Muscle of leg (tissue), 3 donors: ENCODE measurements at regions not wholly inside any gene's neighbourhood (a gene's known extent, or its start where the extent isn't known, plus 50 kb on each side); places are given as distances from the start of the nearest gene placed in this dataset.
A peak's percentile ranks its signal among the peaks of the same experiment; 100 is the strongest.

Experiments
- DNase-seq: peaks from one replicate; pipeline ENCODE4 v3.0.0; 2013
- H3K27ac ChIP-seq: one replicate; pipeline ENCODE4 v1.5.1; 2013; ENCODE audit warnings: mild to moderate bottlenecking, low read length, control low read depth
- H3K27me3 ChIP-seq: one replicate; pipeline ENCODE4 v1.6.1; 2013; ENCODE audit warnings: low read length; ENCODE audit not compliant: control insufficient read depth, insufficient read depth
- H3K36me3 ChIP-seq: one replicate; pipeline ENCODE4 v1.6.1; 2013; ENCODE audit warnings: low read length; ENCODE audit not compliant: control insufficient read depth, insufficient read depth
- H3K4me1 ChIP-seq: one replicate; pipeline ENCODE4 v1.6.1; 2013; ENCODE audit warnings: low read length; ENCODE audit not compliant: control insufficient read depth, insufficient read depth
- H3K4me3 ChIP-seq: one replicate; pipeline ENCODE4 v1.5.1; 2013; ENCODE audit warnings: low read length, control low read depth
- H3K9me3 ChIP-seq: replicated peaks from 2 replicates; pipeline ENCODE4 v1.6.1; 2013; ENCODE audit warnings: low read depth, low read length; ENCODE audit not compliant: control insufficient read depth
- WGBS: methylation state at CpG from one replicate; pipeline ENCODE4 v1.1.5; 2013; ENCODE audit warnings: missing lambda C conversion rate; ENCODE audit not compliant: insufficient coverage; 5-methylcytosine and 5-hydroxymethylcytosine counted together

GRCh38 chr9:130768891-130769403 lies 66.1 kb upstream of the ABL1 start:
- Histone ChIP-seq H3K4me3 (no peak overlapping the region), H3K9me3 (no peaks in the 10 kb centered on the region), H3K27ac (no peak overlapping the region), H3K4me1 (peaks cover 16% of the 10 kb centered on the region), H3K36me3 (no peaks in the 10 kb centered on the region), H3K27me3 (no peaks in the 10 kb centered on the region)
- DNase-seq, result no peak
- WGBS, result no CpG with 5 or more reads among the region's 6 CpGs

GRCh38 chr9:130770093-130770492 lies 65.0 kb upstream of the ABL1 start:
- DNase-seq, result no peak
- Histone ChIP-seq H3K4me3 (no peak overlapping the region), H3K27ac (no peak overlapping the region), H3K4me1 (peaks cover 16% of the 10 kb centered on the region), H3K27me3 (no peaks in the 10 kb centered on the region), H3K9me3 (peaks cover 2% of the 10 kb centered on the region), H3K36me3 (no peaks in the 10 kb centered on the region)
- WGBS, result no CpG with 5 or more reads among the region's 3 CpGs

GRCh38 chr9:130770679-130771442 lies 64.2 kb upstream of the ABL1 start:
- WGBS, result no CpG with 5 or more reads among the region's 2 CpGs
- peaks cover 2% of the 10 kb centered on the region for H3K9me3 ChIP-seq
- H3K4me1 ChIP-seq, result peaks cover 14% of the 10 kb centered on the region
- no peaks in the 10 kb centered on the region for H3K36me3 ChIP-seq
- H3K27me3 ChIP-seq, result no peaks in the 10 kb centered on the region
- no peak overlapping the region for H3K4me3 ChIP-seq
- no peak overlapping the region for H3K27ac ChIP-seq
- peak; percentile 90 for DNase-seq

GRCh38 chr9:130772185-130772584 lies 62.9 kb upstream of the ABL1 start:
- Histone ChIP-seq H3K27ac (no peak overlapping the region), H3K27me3 (no peaks in the 10 kb centered on the region)
- 50% methylated on average over 2 of the region's 3 CpGs for WGBS

GRCh38 chr9:130774183-130774582 lies 60.9 kb upstream of the ABL1 start:
- H3K36me3 ChIP-seq, result no peaks in the 10 kb centered on the region
- no peak overlapping the region for H3K27ac ChIP-seq
- H3K4me3 ChIP-seq, result no peak overlapping the region
- WGBS, result 100% methylated on average over 2 of the region's 3 CpGs
- peaks cover 8% of the 10 kb centered on the region for H3K4me1 ChIP-seq
- no peaks in the 10 kb centered on the region for H3K27me3 ChIP-seq
- no peak for DNase-seq
- H3K9me3 ChIP-seq, result peaks cover 2% of the 10 kb centered on the region

More at GRCh38 chr9:130772185-130772584, 62.9 kb upstream of the ABL1 start:
- peaks cover under 1% of the 10 kb centered on the region for H3K4me1 ChIP-seq
- H3K4me3 ChIP-seq, result no peak overlapping the region
- H3K36me3 ChIP-seq, result no peaks in the 10 kb centered on the region
- DNase-seq, result no peak
- peaks cover 2% of the 10 kb centered on the region for H3K9me3 ChIP-seq

GRCh38 chr9:130775336-130775991 lies 59.6 kb upstream of the ABL1 start:
- no peak for DNase-seq
- H3K4me1 ChIP-seq, result peaks cover 17% of the 10 kb centered on the region
- H3K27ac ChIP-seq, result no peak overlapping the region
- H3K4me3 ChIP-seq, result no peak overlapping the region
- H3K9me3 ChIP-seq, result peaks cover 2% of the 10 kb centered on the region
- WGBS, result 100% methylated on average over 1 of the region's 5 CpGs
- no peaks in the 10 kb centered on the region for H3K27me3 ChIP-seq
- no peaks in the 10 kb centered on the region for H3K36me3 ChIP-seq

- peak; percentile 41 for DNase-seq
- peaks cover 2% of the 10 kb centered on the region for H3K9me3 ChIP-seq
- no peak overlapping the region for H3K4me3 ChIP-seq
- 46% methylated on average over 2 of the region's 9 CpGs for WGBS
- peaks cover 28% of the 10 kb centered on the region for H3K4me1 ChIP-seq
- H3K27ac ChIP-seq, result no peak overlapping the region
- H3K36me3 ChIP-seq, result no peaks in the 10 kb centered on the region
- H3K27me3 ChIP-seq, result no peaks in the 10 kb centered on the region
Observed at GRCh38 chr9:130779153-130779855, 55.8 kb upstream of the ABL1 start.

- Histone ChIP-seq H3K27ac (peak overlapping the region; percentile 82), H3K4me1 (peaks cover 28% of the 10 kb centered on the region), H3K36me3 (no peaks in the 10 kb centered on the region), H3K9me3 (no peaks in the 10 kb centered on the region), H3K4me3 (no peak overlapping the region), H3K27me3 (no peaks in the 10 kb centered on the region)
- peak; percentile 73 for DNase-seq
- no CpG with 5 or more reads among the region's 4 CpGs for WGBS
Observed at GRCh38 chr9:130780415-130780814, 54.6 kb upstream of the ABL1 start.

GRCh38 chr9:130780865-130781504 lies 54.1 kb upstream of the ABL1 start:
- DNase-seq, result peak; percentile 98
- Histone ChIP-seq H3K4me3 (no peak overlapping the region), H3K36me3 (no peaks in the 10 kb centered on the region), H3K27me3 (no peaks in the 10 kb centered on the region), H3K4me1 (peaks cover 28% of the 10 kb centered on the region), H3K9me3 (no peaks in the 10 kb centered on the region), H3K27ac (peak overlapping the region; percentile 82)
- WGBS, result 0% methylated on average over 3 of the region's 9 CpGs
